ENCODE measurements at regions not wholly inside any gene's neighbourhood (a gene's known extent, or its start where the extent isn't known, plus 50 kb on each side); places are given as distances from the start of the nearest gene placed in this dataset.
A peak's percentile ranks its signal among the peaks of the same experiment; 100 is the strongest.

GRCh38 chr2:56971383-56971974 lies 787.7 kb downstream of the CCDC85A start:
- ChIA-PET CTCF (no interaction called here), POLR2A (no interaction called here)
- H3K36me3 ChIP-seq (ENCODE audit: control insufficient read depth in 2 of 2, extremely low read depth in 1 of 2, insufficient read depth in 2 of 2, low read length in 2 of 2), result no peaks in the 10 kb centered on the region
- no peak overlapping the region for H3K9ac ChIP-seq (replicated peaks; ENCODE audit: extremely low read depth, insufficient read depth, low read length)
- no peak overlapping the region for H3K4me2 ChIP-seq (ENCODE audit: insufficient read depth, low read length)
- intact Hi-C loops (cut with micrococcal nuclease), result no loop called here
- no peaks in the 10 kb centered on the region for H3K9me3 ChIP-seq (replicated peaks; ENCODE audit: control insufficient read depth, insufficient read depth, low read length)
- no peak for FAIRE-seq
- BruUV-seq (replicated peaks), result no TSS peak
- no peaks in the 10 kb centered on the region for H3K27me3 ChIP-seq (ENCODE audit: control insufficient read depth in 2 of 2, insufficient read depth in 2 of 2, low read length in 2 of 2)
- H3K79me2 ChIP-seq (ENCODE audit: control insufficient read depth, insufficient read depth, low read length), result no peaks in the 10 kb centered on the region
- peak; percentile 6 for DNase-seq (ENCODE audit: low read depth, low spot score)
- H3K4me1 ChIP-seq (ENCODE audit: control insufficient read depth, extremely low read depth, insufficient read depth, low read length), result no peaks in the 10 kb centered on the region
- no peak overlapping the region for H2AFZ ChIP-seq (ENCODE audit: low read depth, low read length)
- no peak overlapping the region for H3K27ac ChIP-seq (ENCODE audit: insufficient read depth, low read depth, low read length)
- TF ChIP-seq POLR2AphosphoS5 (IDR thresholded peaks at IDR 0.05; ENCODE audit: insufficient read depth, low read depth, low read length), result no peak
- no peak for TF ChIP-seq JUN (IDR thresholded peaks at IDR 0.05; ENCODE audit: borderline replicate concordance, insufficient read depth, insufficient read length, low read depth)
- peak; percentile 87 for TF ChIP-seq GATA2 (IDR thresholded peaks at IDR 0.05; ENCODE audit: insufficient read depth, insufficient read length, low read depth, low read length)
- dilution Hi-C loops (cut with MboI; ENCODE audit: extremely low pct_ligation_motif_present, low sequenced_read_pairs), result no loop called here
- H3K9me1 ChIP-seq (replicated peaks; ENCODE audit: control insufficient read depth, extremely low read depth, insufficient read depth, low read length), result no peaks in the 10 kb centered on the region
- no peak overlapping the region for H3K4me3 ChIP-seq (replicated peaks in 1 of 3; ENCODE audit: insufficient read depth in 1 of 3, low read depth in 1 of 3, low read length in 3 of 3)
- H4K20me1 ChIP-seq (replicated peaks; ENCODE audit: control insufficient read depth, extremely low read depth, insufficient read depth, low read length), result no peaks in the 10 kb centered on the region

GRCh38 chr2:56981554-56981953 lies 797.8 kb downstream of the CCDC85A start:
- BruUV-seq (replicated peaks), result no TSS peak

More at GRCh38 chr2:56981554-56981953, 797.8 kb downstream of the CCDC85A start:
- dilution Hi-C loops (cut with MboI; ENCODE audit: extremely low pct_ligation_motif_present, low sequenced_read_pairs) (no loop called here), intact Hi-C loops (cut with micrococcal nuclease) (no loop called here)
- FAIRE-seq (no peak), DNase-seq (ENCODE audit: low read depth, low spot score) (no peak)
- no peaks in the 10 kb centered on the region for H3K79me2 ChIP-seq (ENCODE audit: control insufficient read depth, insufficient read depth, low read length)
- peaks cover 1% of the 10 kb centered on the region for H3K9me3 ChIP-seq (replicated peaks; ENCODE audit: control insufficient read depth, insufficient read depth, low read length)
- ChIA-PET CTCF (no interaction called here), POLR2A (no interaction called here)
- no peak overlapping the region for H2AFZ ChIP-seq (ENCODE audit: low read depth, low read length)
- TF ChIP-seq MAX (IDR thresholded peaks at IDR 0.05; ENCODE audit: insufficient read depth, insufficient read length), result no peak
- H4K20me1 ChIP-seq (replicated peaks; ENCODE audit: control insufficient read depth, extremely low read depth, insufficient read depth, low read length), result no peaks in the 10 kb centered on the region
- H3K9me1 ChIP-seq (replicated peaks; ENCODE audit: control insufficient read depth, extremely low read depth, insufficient read depth, low read length), result no peaks in the 10 kb centered on the region
- no peaks in the 10 kb centered on the region for H3K4me1 ChIP-seq (ENCODE audit: control insufficient read depth, extremely low read depth, insufficient read depth, low read length)
- no peak overlapping the region for H3K4me3 ChIP-seq (replicated peaks in 1 of 3; ENCODE audit: insufficient read depth in 1 of 3, low read depth in 1 of 3, low read length in 3 of 3)
- H3K27me3 ChIP-seq (ENCODE audit: control insufficient read depth in 2 of 2, insufficient read depth in 2 of 2, low read length in 2 of 2), result no peaks in the 10 kb centered on the region
- no peak overlapping the region for H3K9ac ChIP-seq (replicated peaks; ENCODE audit: extremely low read depth, insufficient read depth, low read length)
- H3K27ac ChIP-seq (ENCODE audit: insufficient read depth, low read depth, low read length), result no peak overlapping the region
- H3K4me2 ChIP-seq (ENCODE audit: insufficient read depth, low read length), result no peak overlapping the region
- H3K36me3 ChIP-seq (ENCODE audit: control insufficient read depth in 2 of 2, extremely low read depth in 1 of 2, insufficient read depth in 2 of 2, low read length in 2 of 2), result no peaks in the 10 kb centered on the region

All from endothelial cell of umbilical vein (primary cell).